GM18909 (cell line): ENCODE measurements at regions not wholly inside any gene's neighbourhood (a gene's known extent, or its start where the extent isn't known, plus 50 kb on each side); places are given as distances from the start of the nearest gene placed in this dataset.
A peak's percentile ranks its signal among the peaks of the same experiment; 100 is the strongest.

Source experiments
- ATAC-seq: cut with Tn5 transposase; IDR thresholded peaks from one replicate; pipeline ENCODE4 v1.9.1; 2021; ENCODE audit warnings: mild to moderate bottlenecking; ENCODE audit not compliant: unreplicated experiment, poor library complexity

GRCh38 chr10:4120096-4120853, 335.3 kb upstream of the KLF6 start:
- ATAC-seq, result no peak

GRCh38 chr10:4119107-4119506, 334.1 kb upstream of the KLF6 start:
- ATAC-seq, result no peak

- no peak for ATAC-seq
These were observed 332.6 kb upstream of the KLF6 start for GRCh38 chr10:4117604-4118003.

GRCh38 chr10:4111643-4112042, 326.6 kb upstream of the KLF6 start:
- ATAC-seq, result no peak

- ATAC-seq, result no peak
These were observed 324.5 kb upstream of the KLF6 start for GRCh38 chr10:4109469-4109868.

- ATAC-seq, result no peak
These were observed 323.7 kb upstream of the KLF6 start for GRCh38 chr10:4108693-4109092.

- no peak for ATAC-seq
These were observed 322.4 kb upstream of the KLF6 start for GRCh38 chr10:4107285-4107851.

DNA sequence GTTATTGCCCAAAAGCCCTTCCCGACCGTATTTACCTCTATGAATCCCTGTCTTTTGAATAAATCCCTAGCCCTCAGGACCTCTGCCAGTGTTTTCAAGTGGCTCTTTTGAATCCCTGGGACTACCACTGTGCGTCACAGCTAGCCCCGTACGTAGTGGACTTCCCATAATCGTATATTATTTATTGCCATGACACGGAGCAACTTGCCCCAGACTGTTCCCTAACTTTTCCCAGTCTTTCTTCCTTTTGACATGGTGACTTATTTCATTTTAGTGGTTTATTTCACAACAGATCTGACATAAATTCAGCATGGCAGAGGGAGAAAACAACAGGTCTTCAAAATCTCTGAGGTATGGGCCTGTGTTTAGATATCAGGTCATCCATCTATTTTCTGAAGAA, 318.6 kb upstream of the KLF6 start:
- no peak for ATAC-seq

GRCh38 chr10:4102802-4103344, 317.9 kb upstream of the KLF6 start:
- ATAC-seq, result no peak

- peak; percentile 64 for ATAC-seq
These were observed 317.1 kb upstream of the KLF6 start for GRCh38 chr10:4101918-4102654.

DNA sequence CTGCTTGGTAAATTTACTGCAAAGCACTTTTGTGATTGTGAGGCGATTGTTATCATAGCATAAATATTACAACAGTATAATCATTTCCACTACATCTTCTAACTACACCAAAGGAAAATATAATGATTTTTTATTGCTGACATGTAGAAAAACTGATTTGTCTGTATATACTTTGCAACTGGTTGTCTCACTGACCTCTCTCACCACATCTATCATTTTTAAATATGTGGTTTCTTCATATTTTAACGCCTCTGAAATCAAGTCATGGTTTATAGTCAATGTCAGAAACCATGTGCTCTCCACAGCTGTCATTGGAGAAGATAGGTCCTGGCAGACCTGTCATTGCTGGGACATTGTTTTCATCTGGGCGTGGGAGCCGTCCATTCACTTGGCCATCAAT, 315.4 kb upstream of the KLF6 start:
- no peak for ATAC-seq

GRCh38 chr10:4099202-4099601, 314.2 kb upstream of the KLF6 start:
- ATAC-seq, result no peak

DNA sequence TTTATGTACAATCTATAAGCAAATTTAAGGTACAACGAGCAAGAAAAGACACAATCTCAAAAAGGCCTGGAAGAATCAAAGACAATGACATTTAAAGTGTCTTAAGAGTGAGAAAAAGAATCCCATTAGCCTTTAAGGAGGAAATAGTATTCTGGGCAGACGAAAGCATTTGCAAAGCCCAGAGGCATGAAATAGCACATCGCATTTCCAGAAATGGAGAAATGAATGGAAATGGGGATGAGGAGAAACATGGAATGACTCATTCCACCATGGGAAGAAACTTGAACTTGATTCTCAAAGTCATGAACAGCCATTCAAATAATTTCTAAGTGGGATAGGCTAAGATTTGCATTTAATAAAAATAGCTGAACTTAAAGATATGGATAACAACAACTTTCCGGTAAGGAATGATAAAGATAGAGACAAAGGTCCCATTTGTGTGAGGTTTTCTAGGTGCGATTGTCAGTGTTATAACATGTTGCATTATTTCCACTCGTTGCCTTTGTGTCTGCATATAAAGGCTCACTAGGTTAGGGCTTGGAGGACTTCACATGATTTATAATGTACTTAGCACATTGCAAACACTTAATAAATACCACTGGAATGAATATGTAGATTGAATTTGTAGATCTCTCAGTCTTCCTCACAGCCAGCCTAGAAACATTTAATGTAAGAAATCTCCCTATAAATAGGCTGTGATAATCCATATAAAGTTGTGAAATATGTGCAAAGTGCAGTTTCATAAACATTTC, 310.3 kb upstream of the KLF6 start:
- ATAC-seq, result no peak

DNA sequence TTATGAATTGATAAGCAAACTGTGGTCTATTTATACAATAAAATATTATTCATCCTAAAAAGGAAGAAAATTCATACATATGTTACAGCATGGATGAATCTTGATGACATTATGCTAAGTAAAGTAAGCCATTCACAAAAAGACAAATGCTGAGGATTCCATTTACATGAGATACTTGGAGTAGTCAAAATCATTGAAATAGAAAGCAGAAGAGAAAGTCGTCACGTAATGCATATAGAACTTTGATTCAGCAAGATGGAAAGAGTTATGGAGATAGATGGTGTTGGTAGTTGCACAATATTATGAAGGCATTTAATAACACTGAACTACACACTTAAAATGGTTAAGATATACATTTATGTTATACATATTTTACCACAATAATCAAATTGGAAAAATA, 309.7 kb upstream of the KLF6 start:
- no peak for ATAC-seq

- no peak for ATAC-seq
These were observed 308.4 kb upstream of the KLF6 start for GRCh38 chr10:4093438-4093837.

GRCh38 chr10:4088354-4089066, 303.5 kb upstream of the KLF6 start:
- ATAC-seq, result no peak

DNA sequence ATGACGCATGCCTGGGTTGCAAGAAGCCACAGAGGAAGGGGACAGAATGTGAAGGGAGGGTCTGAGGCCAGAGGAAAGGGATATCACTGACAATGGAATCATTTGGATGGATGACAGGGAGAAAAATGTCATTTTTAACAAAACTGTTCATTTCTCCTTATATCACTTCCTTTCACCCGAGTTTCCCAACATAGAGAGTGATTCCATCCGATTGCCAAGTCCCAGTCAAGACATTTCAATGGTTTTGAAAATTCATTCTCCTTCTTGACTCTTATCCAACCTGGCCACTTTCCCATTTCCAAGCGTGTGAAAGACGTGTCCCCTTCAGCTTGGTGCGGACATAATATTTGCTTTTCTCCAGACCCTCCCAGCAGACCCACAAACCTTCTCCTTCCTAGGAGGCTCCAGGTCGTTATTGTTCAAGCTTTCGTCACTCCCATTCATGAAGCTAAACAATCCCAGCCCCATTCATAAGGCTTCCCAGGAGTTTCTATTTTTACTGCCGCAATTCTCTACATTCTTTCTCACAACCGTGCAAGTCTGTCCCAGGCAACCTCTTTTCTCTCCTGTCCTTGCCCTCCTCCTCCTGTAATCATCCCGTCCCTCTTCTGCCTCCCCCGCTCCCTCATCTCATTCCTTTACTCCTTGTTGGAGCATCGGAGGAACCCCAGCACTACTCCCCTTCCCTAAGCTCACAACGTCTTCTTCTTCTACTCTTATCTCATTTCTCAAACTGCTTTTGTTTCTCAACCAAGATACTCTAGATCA, 301.3 kb upstream of the KLF6 start:
- ATAC-seq, result no peak

DNA sequence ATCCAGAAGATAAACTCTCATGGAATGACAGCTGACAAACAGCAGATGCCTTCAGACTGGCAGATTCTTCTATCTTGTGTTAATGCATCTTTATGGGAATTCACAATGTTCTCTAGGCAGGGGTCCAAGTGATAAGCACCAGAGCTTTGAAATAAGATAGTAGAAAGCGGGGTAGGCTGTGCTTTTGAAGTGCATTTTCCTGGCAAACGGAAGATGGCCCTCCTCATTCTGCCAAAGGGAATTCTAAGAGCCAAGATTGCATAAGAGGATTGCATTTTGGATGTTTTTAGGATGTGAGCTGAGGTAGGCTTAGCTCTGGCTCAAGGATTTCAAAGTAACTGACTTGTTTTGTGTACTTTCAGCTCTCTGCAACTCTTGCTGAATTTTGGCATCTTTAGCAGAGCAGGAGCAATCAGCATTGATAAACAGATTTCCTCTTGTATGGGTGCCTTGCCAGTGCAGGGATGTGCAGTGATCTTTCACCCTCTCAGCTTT, 298.5 kb upstream of the KLF6 start:
- no peak for ATAC-seq

GRCh38 chr10:4082861-4083260, 297.9 kb upstream of the KLF6 start:
- no peak for ATAC-seq
